ENCODE measurements at regions not wholly inside any gene's neighbourhood (a gene's known extent, or its start where the extent isn't known, plus 50 kb on each side); places are given as distances from the start of the nearest gene placed in this dataset.

DNA sequence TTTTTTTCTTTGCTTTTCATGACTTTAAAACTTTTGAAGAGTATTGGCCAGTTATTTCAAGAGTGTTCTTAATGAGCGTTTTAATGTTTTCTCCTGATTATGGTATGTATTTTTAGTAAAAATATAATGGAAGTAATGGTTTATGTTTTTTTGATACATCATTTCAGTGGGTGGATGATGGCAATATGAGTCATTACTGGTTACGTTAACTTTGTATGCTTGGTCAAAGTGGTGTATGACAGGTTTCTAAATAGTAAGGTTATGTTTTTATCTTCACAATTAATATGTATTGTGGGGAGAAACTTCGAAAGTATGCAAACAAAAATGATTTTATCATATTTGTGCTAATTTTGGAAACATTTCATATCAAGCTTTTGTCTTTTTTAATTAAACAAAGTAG is 176.7 kb upstream of the PRDM9 start:
- WGBS, 2 experiments (ENCODE audit: low coverage in 1 of 2, low lambda C conversion rate in 2 of 2, missing lambda C conversion rate in 2 of 2): 34 to 36% methylated on average over 3 of the region's 3 CpGs
- no peaks in the 10 kb centered on the region for H3K79me2 ChIP-seq (ENCODE audit: insufficient read depth)
- H3K9me2 ChIP-seq (ENCODE audit: insufficient read depth): no peaks in the 10 kb centered on the region
- no peaks in the 10 kb centered on the region for H3F3A ChIP-seq (ENCODE audit: insufficient read depth)
- H4K20me1 ChIP-seq (ENCODE audit: insufficient read depth): no peaks in the 10 kb centered on the region
- no peak overlapping the region for H3K27ac ChIP-seq
- peak; percentile 8 for DNase-seq
- no peaks in the 10 kb centered on the region for H3K4me1 ChIP-seq (ENCODE audit: insufficient read depth)
- H3K4me3 ChIP-seq: no peak overlapping the region
- no peaks in the 10 kb centered on the region for H3K9me3 ChIP-seq (ENCODE audit: low read depth)
- H3K36me3 ChIP-seq (ENCODE audit: low read depth): no peaks in the 10 kb centered on the region
- H3K9ac ChIP-seq: no peak overlapping the region
- TF ChIP-seq EZH2phosphoT487 (IDR thresholded peaks at IDR 0.05; ENCODE audit: insufficient read depth, low read depth) (no peak), EZH2 (IDR thresholded peaks at IDR 0.05; ENCODE audit: insufficient read depth, poor library complexity, severe bottlenecking) (no peak)
- in situ Hi-C loops (cut with MboI): no loop called here
- no peak overlapping the region for H3K4me2 ChIP-seq (ENCODE audit: unreplicated experiment)
- H2AFZ ChIP-seq: no peak overlapping the region
- H3K27me3 ChIP-seq (replicated peaks; ENCODE audit: insufficient read depth): no peaks in the 10 kb centered on the region

GRCh38 chr5:23319901-23320300 is 187.5 kb upstream of the PRDM9 start:
- H3K4me1 ChIP-seq (ENCODE audit: insufficient read depth): no peaks in the 10 kb centered on the region
- WGBS, 2 experiments (ENCODE audit: low coverage in 1 of 2, low lambda C conversion rate in 2 of 2, missing lambda C conversion rate in 2 of 2): 52 to 55% methylated on average over 3 of the region's 3 CpGs
- H3K9me3 ChIP-seq (ENCODE audit: low read depth): no peaks in the 10 kb centered on the region
- H3K9ac ChIP-seq: no peak overlapping the region
- no peaks in the 10 kb centered on the region for H3F3A ChIP-seq (ENCODE audit: insufficient read depth)
- no peak overlapping the region for H2AFZ ChIP-seq
- no peak for DNase-seq
- no peak for TF ChIP-seq EZH2phosphoT487 (IDR thresholded peaks at IDR 0.05; ENCODE audit: insufficient read depth, low read depth)
- TF ChIP-seq EZH2 (IDR thresholded peaks at IDR 0.05; ENCODE audit: insufficient read depth, poor library complexity, severe bottlenecking): no peak
- H3K9me2 ChIP-seq (ENCODE audit: insufficient read depth): no peaks in the 10 kb centered on the region
- H3K36me3 ChIP-seq (ENCODE audit: low read depth): no peaks in the 10 kb centered on the region
- H3K4me3 ChIP-seq: no peak overlapping the region
- H3K4me2 ChIP-seq (ENCODE audit: unreplicated experiment): no peak overlapping the region
- no peaks in the 10 kb centered on the region for H3K27me3 ChIP-seq (replicated peaks; ENCODE audit: insufficient read depth)
- no peaks in the 10 kb centered on the region for H3K79me2 ChIP-seq (ENCODE audit: insufficient read depth)
- in situ Hi-C loops (cut with MboI): no loop called here
- no peaks in the 10 kb centered on the region for H4K20me1 ChIP-seq (ENCODE audit: insufficient read depth)
- no peak overlapping the region for H3K27ac ChIP-seq

- H3K27me3 ChIP-seq (replicated peaks; ENCODE audit: insufficient read depth): no peaks in the 10 kb centered on the region
- in situ Hi-C loops (cut with MboI): no loop called here
- no peaks in the 10 kb centered on the region for H4K20me1 ChIP-seq (ENCODE audit: insufficient read depth)
- H3K9me3 ChIP-seq (ENCODE audit: low read depth): no peaks in the 10 kb centered on the region
- TF ChIP-seq EZH2phosphoT487 (IDR thresholded peaks at IDR 0.05; ENCODE audit: insufficient read depth, low read depth) (no peak), EZH2 (IDR thresholded peaks at IDR 0.05; ENCODE audit: insufficient read depth, poor library complexity, severe bottlenecking) (no peak)
- no peak overlapping the region for H2AFZ ChIP-seq
- H3K36me3 ChIP-seq (ENCODE audit: low read depth): no peaks in the 10 kb centered on the region
- no peak overlapping the region for H3K27ac ChIP-seq
- 22 to 35% methylated on average over 2 of the region's 2 CpGs for WGBS, 2 experiments (ENCODE audit: low coverage in 1 of 2, low lambda C conversion rate in 2 of 2, missing lambda C conversion rate in 2 of 2)
- no peak for DNase-seq
- no peak overlapping the region for H3K4me2 ChIP-seq (ENCODE audit: unreplicated experiment)
- H3K4me1 ChIP-seq (ENCODE audit: insufficient read depth): no peaks in the 10 kb centered on the region
- H3K79me2 ChIP-seq (ENCODE audit: insufficient read depth): no peaks in the 10 kb centered on the region
- H3K9ac ChIP-seq: no peak overlapping the region
- H3F3A ChIP-seq (ENCODE audit: insufficient read depth): no peaks in the 10 kb centered on the region
- H3K4me3 ChIP-seq: no peak overlapping the region
- no peaks in the 10 kb centered on the region for H3K9me2 ChIP-seq (ENCODE audit: insufficient read depth)
These were observed 188.4 kb upstream of the PRDM9 start for GRCh38 chr5:23318960-23319359.

- H3K27ac ChIP-seq: no peak overlapping the region
These were observed 189.2 kb upstream of the PRDM9 start for GRCh38 chr5:23318166-23318565.

DNA sequence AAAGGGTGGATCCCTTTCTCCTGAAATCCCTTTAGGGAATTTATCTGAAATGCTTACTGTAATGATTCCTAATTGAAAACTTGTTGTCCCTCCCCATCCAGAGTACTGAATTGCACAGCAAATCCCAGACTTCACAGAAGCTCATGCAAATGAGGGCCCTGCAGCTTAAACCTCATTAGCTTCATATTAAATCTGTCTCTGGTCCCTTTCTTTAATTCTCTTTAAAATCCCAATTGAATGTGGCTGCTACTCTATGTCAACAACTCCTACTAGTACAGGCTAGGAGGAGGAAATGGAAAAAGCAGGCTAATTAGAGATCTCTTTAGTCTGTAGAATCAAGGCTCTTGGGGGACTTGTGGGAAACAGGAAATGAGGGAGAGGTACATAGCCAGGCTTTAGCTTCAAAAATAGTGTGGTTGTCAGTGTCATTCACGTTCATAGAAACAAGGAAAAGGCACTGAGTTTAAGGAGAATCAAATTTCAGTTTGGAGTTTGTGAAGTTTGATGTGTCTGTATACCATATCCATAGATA is 191.3 kb upstream of the PRDM9 start:
- in situ Hi-C loops (cut with MboI): no loop called here
- Histone ChIP-seq H3K27ac (no peak overlapping the region), H3K79me2 (ENCODE audit: insufficient read depth) (no peaks in the 10 kb centered on the region), H3F3A (ENCODE audit: insufficient read depth) (no peaks in the 10 kb centered on the region), H3K9ac (no peak overlapping the region), H3K9me3 (ENCODE audit: low read depth) (no peaks in the 10 kb centered on the region), H3K4me2 (ENCODE audit: unreplicated experiment) (no peak overlapping the region), H3K4me1 (ENCODE audit: insufficient read depth) (no peaks in the 10 kb centered on the region), H2AFZ (no peak overlapping the region), H4K20me1 (ENCODE audit: insufficient read depth) (no peaks in the 10 kb centered on the region), H3K36me3 (ENCODE audit: low read depth) (no peaks in the 10 kb centered on the region), H3K9me2 (ENCODE audit: insufficient read depth) (no peaks in the 10 kb centered on the region), H3K4me3 (no peak overlapping the region), H3K27me3 (replicated peaks; ENCODE audit: insufficient read depth) (no peaks in the 10 kb centered on the region)
- 0 to 4% methylated on average over 1 of the region's 1 CpG for WGBS, 2 experiments (ENCODE audit: low coverage in 1 of 2, low lambda C conversion rate in 2 of 2, missing lambda C conversion rate in 2 of 2)
- no peak for DNase-seq
- no peak for TF ChIP-seq EZH2 (IDR thresholded peaks at IDR 0.05; ENCODE audit: insufficient read depth, poor library complexity, severe bottlenecking)
- no peak for TF ChIP-seq EZH2phosphoT487 (IDR thresholded peaks at IDR 0.05; ENCODE audit: insufficient read depth, low read depth)

More at GRCh38 chr5:23318166-23318565, 189.2 kb upstream of the PRDM9 start:
- Histone ChIP-seq H3K9me3 (ENCODE audit: low read depth) (no peaks in the 10 kb centered on the region), H3K4me2 (ENCODE audit: unreplicated experiment) (no peak overlapping the region), H3K4me1 (ENCODE audit: insufficient read depth) (no peaks in the 10 kb centered on the region), H3K27me3 (replicated peaks; ENCODE audit: insufficient read depth) (no peaks in the 10 kb centered on the region), H3F3A (ENCODE audit: insufficient read depth) (no peaks in the 10 kb centered on the region), H3K36me3 (ENCODE audit: low read depth) (no peaks in the 10 kb centered on the region), H2AFZ (no peak overlapping the region), H3K79me2 (ENCODE audit: insufficient read depth) (no peaks in the 10 kb centered on the region), H4K20me1 (ENCODE audit: insufficient read depth) (no peaks in the 10 kb centered on the region), H3K4me3 (no peak overlapping the region), H3K9ac (no peak overlapping the region), H3K9me2 (ENCODE audit: insufficient read depth) (no peaks in the 10 kb centered on the region)
- no peak for TF ChIP-seq EZH2phosphoT487 (IDR thresholded peaks at IDR 0.05; ENCODE audit: insufficient read depth, low read depth)
- TF ChIP-seq EZH2 (IDR thresholded peaks at IDR 0.05; ENCODE audit: insufficient read depth, poor library complexity, severe bottlenecking): no peak
- no peak for DNase-seq
- 53 to 60% methylated on average over 1 of the region's 1 CpG for WGBS, 2 experiments (ENCODE audit: low coverage in 1 of 2, low lambda C conversion rate in 2 of 2, missing lambda C conversion rate in 2 of 2)
- in situ Hi-C loops (cut with MboI): no loop called here
